ENCODE measurements at regions not wholly inside any gene's neighbourhood (a gene's known extent, or its start where the extent isn't known, plus 50 kb on each side); places are given as distances from the start of the nearest gene placed in this dataset.

DNA sequence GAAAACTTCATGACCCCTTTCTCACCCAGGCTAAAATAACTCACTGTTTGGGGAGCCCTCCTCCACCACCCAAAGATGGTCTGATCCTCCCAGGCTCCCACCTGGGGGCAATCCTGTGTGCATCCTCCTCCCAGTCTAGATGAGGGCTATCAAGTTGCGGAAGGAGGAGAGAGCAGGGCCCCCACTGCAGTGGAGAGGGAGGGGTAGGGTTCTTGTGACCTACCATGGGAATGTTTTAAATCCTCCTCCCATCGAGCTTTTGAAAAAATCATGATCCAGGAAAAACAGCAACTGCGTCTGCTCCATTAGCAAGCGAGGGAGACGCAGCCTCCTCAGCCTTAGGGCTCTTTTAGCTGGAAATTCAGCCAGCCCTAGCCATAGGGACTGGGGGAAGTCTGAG is 80.0 kb downstream of the NAV1 start:
- Histone ChIP-seq H3K4me1 (ENCODE audit: control insufficient read depth in 1 of 2, insufficient read depth in 2 of 2, low read length in 2 of 2) (peaks cover 7 to 8% of the 10 kb centered on the region in 2 donors), H3K79me2 (ENCODE audit: insufficient read depth, low read length) (no peaks in the 10 kb centered on the region), H3K4me3 (replicated peaks in 1 of 3; ENCODE audit: low read depth in 2 of 3, low read length in 3 of 3) (no peak overlapping the region), H2AFZ (ENCODE audit: insufficient read depth, low read depth, low read length, poor library complexity, severe bottlenecking) (no peak overlapping the region), H3K4me2 (replicated peaks; ENCODE audit: extremely low read depth, low read length, poor library complexity, severe bottlenecking) (no peak overlapping the region), H3K9me3 (replicated peaks in 1 of 2; ENCODE audit: control insufficient read depth in 1 of 2, insufficient read depth in 1 of 2, low read length in 2 of 2) (no peaks in the 10 kb centered on the region), H3K9ac (ENCODE audit: insufficient read depth, low read length, poor library complexity, severe bottlenecking) (no peak overlapping the region), H3K27ac (ENCODE audit: low read depth in 1 of 2, low read length in 2 of 2) (no peak overlapping the region), H4K20me1 (ENCODE audit: insufficient read depth, low read length) (no peaks in the 10 kb centered on the region), H3K36me3 (replicated peaks in 1 of 2; ENCODE audit: control insufficient read depth in 1 of 2, insufficient read depth in 2 of 2, low read length in 2 of 2) (no peaks in the 10 kb centered on the region), H3K27me3 (ENCODE audit: control insufficient read depth in 2 of 2, insufficient read depth in 2 of 2, low read length in 2 of 2) (no peaks in the 10 kb centered on the region)
- peaks cover 0 to 3% of the 10 kb centered on the region in 2 donors for H3K36me3 Mint-ChIP-seq
- WGBS (ENCODE audit: insufficient coverage) = 100% methylated on average over 3 of the region's 5 CpGs
- no peak for DNase-seq
- no peak overlapping the region for H3K4me3 Mint-ChIP-seq
- no peak overlapping the region for H3K27ac Mint-ChIP-seq
- intact Hi-C loops (cut with micrococcal nuclease) = no loop called here
- TF ChIP-seq, protein P1, sequence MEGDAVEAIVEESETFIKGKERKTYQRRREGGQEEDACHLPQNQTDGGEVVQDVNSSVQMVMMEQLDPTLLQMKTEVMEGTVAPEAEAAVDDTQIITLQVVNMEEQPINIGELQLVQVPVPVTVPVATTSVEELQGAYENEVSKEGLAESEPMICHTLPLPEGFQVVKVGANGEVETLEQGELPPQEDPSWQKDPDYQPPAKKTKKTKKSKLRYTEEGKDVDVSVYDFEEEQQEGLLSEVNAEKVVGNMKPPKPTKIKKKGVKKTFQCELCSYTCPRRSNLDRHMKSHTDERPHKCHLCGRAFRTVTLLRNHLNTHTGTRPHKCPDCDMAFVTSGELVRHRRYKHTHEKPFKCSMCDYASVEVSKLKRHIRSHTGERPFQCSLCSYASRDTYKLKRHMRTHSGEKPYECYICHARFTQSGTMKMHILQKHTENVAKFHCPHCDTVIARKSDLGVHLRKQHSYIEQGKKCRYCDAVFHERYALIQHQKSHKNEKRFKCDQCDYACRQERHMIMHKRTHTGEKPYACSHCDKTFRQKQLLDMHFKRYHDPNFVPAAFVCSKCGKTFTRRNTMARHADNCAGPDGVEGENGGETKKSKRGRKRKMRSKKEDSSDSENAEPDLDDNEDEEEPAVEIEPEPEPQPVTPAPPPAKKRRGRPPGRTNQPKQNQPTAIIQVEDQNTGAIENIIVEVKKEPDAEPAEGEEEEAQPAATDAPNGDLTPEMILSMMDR (IDR thresholded peaks at IDR 0.05) = no peak
- peaks cover 0 to 1% (median 0%) of the 10 kb centered on the region in 3 donors for H3K27me3 Mint-ChIP-seq (ENCODE audit: low read depth in 3 of 3)
- H3K9me3 Mint-ChIP-seq = no peaks in the 10 kb centered on the region
- H3K4me1 Mint-ChIP-seq = peaks cover 11% of the 10 kb centered on the region

DNA sequence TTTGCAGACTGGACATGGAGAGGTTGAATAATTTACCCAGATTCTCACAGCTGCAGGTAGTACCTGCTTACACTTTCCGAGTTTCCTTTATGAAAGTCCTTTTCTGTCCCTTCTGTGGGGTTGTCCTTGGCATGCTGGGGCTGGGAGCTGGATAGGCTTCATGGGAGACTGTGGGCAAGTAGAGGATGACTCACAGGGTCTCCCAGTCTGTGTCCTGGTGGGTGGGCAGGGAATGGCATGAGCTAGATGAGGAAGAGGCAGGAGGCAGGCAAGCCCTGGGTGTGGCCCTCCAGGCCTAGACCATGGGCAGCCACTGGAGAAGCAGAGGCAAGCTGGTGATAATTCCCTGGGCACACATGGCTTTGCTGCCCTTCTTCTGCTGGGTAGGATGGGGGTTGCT is 80.6 kb downstream of the NAV1 start:
- no peak for DNase-seq
- WGBS (ENCODE audit: insufficient coverage) = 100% methylated on average over 1 of the region's 1 CpG

More for the DNA sequence above, 80.6 kb downstream of the NAV1 start:
- Histone ChIP-seq H3K9ac (ENCODE audit: insufficient read depth, low read length, poor library complexity, severe bottlenecking) (no peak overlapping the region), H3K9me3 (replicated peaks in 1 of 2; ENCODE audit: control insufficient read depth in 1 of 2, insufficient read depth in 1 of 2, low read length in 2 of 2) (no peaks in the 10 kb centered on the region), H3K36me3 (replicated peaks in 1 of 2; ENCODE audit: control insufficient read depth in 1 of 2, insufficient read depth in 2 of 2, low read length in 2 of 2) (no peaks in the 10 kb centered on the region), H4K20me1 (ENCODE audit: insufficient read depth, low read length) (no peaks in the 10 kb centered on the region), H3K4me2 (replicated peaks; ENCODE audit: extremely low read depth, low read length, poor library complexity, severe bottlenecking) (no peak overlapping the region), H3K27ac (ENCODE audit: low read depth in 1 of 2, low read length in 2 of 2) (no peak overlapping the region), H2AFZ (ENCODE audit: insufficient read depth, low read depth, low read length, poor library complexity, severe bottlenecking) (no peak overlapping the region), H3K27me3 (ENCODE audit: control insufficient read depth in 2 of 2, insufficient read depth in 2 of 2, low read length in 2 of 2) (no peaks in the 10 kb centered on the region), H3K79me2 (ENCODE audit: insufficient read depth, low read length) (no peaks in the 10 kb centered on the region), H3K4me1 (ENCODE audit: control insufficient read depth in 1 of 2, insufficient read depth in 2 of 2, low read length in 2 of 2) (peaks cover 1% of the 10 kb centered on the region in 2 donors), H3K4me3 (replicated peaks in 1 of 3; ENCODE audit: low read depth in 2 of 3, low read length in 3 of 3) (no peak overlapping the region)
- Mint-ChIP-seq H3K27ac (no peak overlapping the region), H3K9me3 (no peaks in the 10 kb centered on the region), H3K4me1 (peaks cover 5% of the 10 kb centered on the region), H3K36me3 (peaks cover 0 to 3% of the 10 kb centered on the region in 2 donors), H3K27me3 (ENCODE audit: low read depth in 3 of 3) (peaks cover 0 to 1% (median 0%) of the 10 kb centered on the region in 3 donors), H3K4me3 (no peak overlapping the region)
- intact Hi-C loops (cut with micrococcal nuclease) = no loop called here
- TF ChIP-seq, protein P1 (IDR thresholded peaks at IDR 0.05) = no peak

Measured in CD14-positive monocyte (primary cell).